Psoas muscle (tissue), 7 donors: ENCODE measurements at regions not wholly inside any gene's neighbourhood (a gene's known extent, or its start where the extent isn't known, plus 50 kb on each side); places are given as distances from the start of the nearest gene placed in this dataset.

Source experiments
- ATAC-seq, 4 donors: fragments of 200-7000 bp; cut with Tn5 transposase; one replicate each; pipeline ENCODE4 v1.9.1; 2020; ENCODE audit warnings: moderate library complexity in 3 of 4, mild to moderate bottlenecking in 2 of 4
- DNase-seq, 2 donors: peaks; one replicate each; pipeline ENCODE4 v3.0.0-alpha.2; 2020
- H3K27ac ChIP-seq: fragments of 200-600 bp; one replicate; pipeline ENCODE4 v1.8.0; 2022
- H3K27me3 ChIP-seq, 3 donors: fragments of 200-600 bp in 1 of 3; one replicate each; pipeline versions ENCODE4 v1.6.1 to v1.8.0; 2013 to 2022; ENCODE audit warnings: low read length in 2 of 3, mild to moderate bottlenecking in 2 of 3, moderate library complexity in 1 of 3; ENCODE audit not compliant: insufficient read depth in 3 of 3
- H3K36me3 ChIP-seq, 2 donors: fragments of 200-600 bp in 1 of 2; one replicate each; pipeline versions ENCODE4 v1.6.1 to v1.8.0; 2013 to 2022; ENCODE audit warnings: low read depth in 1 of 2, mild to moderate bottlenecking in 1 of 2, moderate library complexity in 1 of 2; ENCODE audit not compliant: insufficient read depth in 1 of 2
- H3K4me1 ChIP-seq: fragments of 200-600 bp; one replicate; pipeline ENCODE4 v1.8.0; 2022
- H3K4me3 ChIP-seq: fragments of 200-600 bp; one replicate; pipeline ENCODE4 v1.8.0; 2022; ENCODE audit warnings: mild to moderate bottlenecking
- H3K9me3 ChIP-seq: fragments of 200-600 bp; one replicate; pipeline ENCODE4 v1.8.0; 2022
- CTCF ChIP-seq: fragments of 200-600 bp; IDR thresholded peaks from one replicate; pipeline ENCODE4 v1.8.0; 2022; ENCODE audit warnings: antibody characterized with exemption
- WGBS, 3 donors: extraction: QIAGEN DNeasy Blood & Tissue Kit; methylation state at CpG; one replicate each; pipeline versions ENCODE4 v1.1.6 to v1.1.7; 2013; 5-methylcytosine and 5-hydroxymethylcytosine counted together
- intact Hi-C, 2 donors: fragments of 100-400 bp; cut with DNase I; formaldehyde crosslinking; loops; one replicate each; pipeline versions ENCODE4 v1.11.0 to v1.14.2; 2022
- donor health status: healthy with polysubstance abuse.
- donor health status: DM: no; HTN: no; CAD: no; lungs with moderate emphysema.
- donor health status: Bipolar disorder and iron deficiency.
- donor health status: healthy.
- donor health status: DM: yes; HTN: yes; CAD: no.
- donor health status: DM: no; HTN: no; CAD: no.
- donor health status: DM: yes; HTN: yes; CAD: no.

DNA sequence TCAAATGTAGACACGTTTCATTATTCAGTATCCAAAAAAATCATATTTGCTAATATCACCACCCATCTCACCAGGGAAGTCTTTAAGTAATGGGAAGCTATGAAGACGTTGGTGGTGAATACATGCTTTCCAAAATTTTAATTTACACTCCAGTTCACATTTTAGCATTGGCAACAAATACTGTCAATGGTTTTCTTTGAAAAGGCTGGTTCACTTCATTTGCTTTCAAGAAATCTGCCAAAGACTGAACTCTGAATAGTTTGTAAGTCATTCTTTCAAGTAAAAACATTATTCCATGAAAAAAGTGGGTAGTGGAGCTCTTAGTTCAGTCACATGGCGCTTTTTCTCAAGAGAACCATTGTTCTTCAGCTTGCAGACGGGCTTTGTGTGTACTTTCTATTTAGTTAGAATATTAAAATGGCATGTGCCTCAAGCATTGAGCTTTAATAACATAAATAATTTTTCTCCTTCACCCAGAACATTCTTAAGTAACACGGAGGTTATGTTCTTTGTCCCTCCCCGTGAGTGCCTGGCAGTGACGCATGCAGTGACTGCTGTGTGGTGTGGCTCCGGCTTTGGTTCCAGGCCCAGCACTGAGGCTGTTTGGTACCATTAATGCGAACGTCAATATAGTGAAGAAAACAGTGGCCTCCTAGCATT lies 300.0 kb upstream of the HDAC4 start:
- ATAC-seq (no peak), DNase-seq (no peak)
- Histone ChIP-seq H3K9me3 (no peaks in the 10 kb centered on the region), H3K27me3 (no peaks in the 10 kb centered on the region), H3K36me3 (no peaks in the 10 kb centered on the region), H3K27ac (no peak overlapping the region), H3K4me3 (no peak overlapping the region), H3K4me1 (no peaks in the 10 kb centered on the region)
- 83 to 84% (median 83%) methylated on average over 10 of the region's 10 CpGs for WGBS, 3 donors
- no peak for TF ChIP-seq CTCF
- intact Hi-C loops = no loop called here

DNA sequence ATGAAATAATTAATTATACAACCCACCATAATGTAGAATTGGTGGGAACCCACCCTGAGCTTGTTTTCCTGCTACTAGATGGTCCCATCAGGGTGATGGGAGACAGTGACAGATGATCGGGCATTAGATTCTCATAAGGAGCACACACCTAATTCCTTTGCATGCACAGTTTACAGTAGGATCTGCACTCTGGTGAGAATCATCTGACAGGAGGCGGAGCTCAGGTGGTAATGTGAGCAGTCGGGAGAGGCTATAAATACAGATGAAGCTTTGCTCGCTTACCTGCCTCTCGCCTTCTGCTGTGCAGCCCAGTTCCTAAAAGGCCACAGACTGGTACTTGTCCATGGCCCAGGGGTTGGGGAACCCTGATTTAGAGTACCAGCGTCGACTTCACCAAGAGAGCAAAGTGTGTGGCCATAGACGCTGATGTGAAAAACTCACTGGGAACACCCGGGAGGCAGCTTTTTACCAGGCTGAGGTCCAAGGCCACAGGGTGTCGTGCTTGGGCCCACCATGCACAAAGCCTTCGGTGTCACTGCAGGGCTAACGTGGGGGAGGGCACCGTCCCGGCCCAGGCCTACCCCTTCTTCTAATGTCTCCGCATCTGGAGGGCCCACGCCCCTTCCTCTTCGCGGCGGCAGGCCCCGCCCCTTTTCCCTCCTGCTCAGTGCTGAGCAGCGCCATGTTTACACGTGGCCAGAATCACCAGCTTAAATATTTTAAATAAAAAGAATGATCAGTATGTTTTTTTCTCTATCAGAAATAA lies 296.8 kb upstream of the HDAC4 start:
- DNase-seq (no peak), ATAC-seq (no peak)
- H3K9me3 ChIP-seq = no peaks in the 10 kb centered on the region
- H3K4me3 ChIP-seq = no peak overlapping the region
- H3K27me3 ChIP-seq = no peaks in the 10 kb centered on the region
- WGBS, 3 donors = 87 to 92% (median 89%) methylated on average over 22 of the region's 22 CpGs
- no peaks in the 10 kb centered on the region for H3K36me3 ChIP-seq
- H3K27ac ChIP-seq = no peak overlapping the region
- peaks cover 9% of the 10 kb centered on the region for H3K4me1 ChIP-seq
- intact Hi-C loops = loop anchor here in 1 of 2 donors (10.0 kb wide), 1 partner anchor 187 kb away; no protein-coding TSS in a partner anchor
- no peak for TF ChIP-seq CTCF

DNA sequence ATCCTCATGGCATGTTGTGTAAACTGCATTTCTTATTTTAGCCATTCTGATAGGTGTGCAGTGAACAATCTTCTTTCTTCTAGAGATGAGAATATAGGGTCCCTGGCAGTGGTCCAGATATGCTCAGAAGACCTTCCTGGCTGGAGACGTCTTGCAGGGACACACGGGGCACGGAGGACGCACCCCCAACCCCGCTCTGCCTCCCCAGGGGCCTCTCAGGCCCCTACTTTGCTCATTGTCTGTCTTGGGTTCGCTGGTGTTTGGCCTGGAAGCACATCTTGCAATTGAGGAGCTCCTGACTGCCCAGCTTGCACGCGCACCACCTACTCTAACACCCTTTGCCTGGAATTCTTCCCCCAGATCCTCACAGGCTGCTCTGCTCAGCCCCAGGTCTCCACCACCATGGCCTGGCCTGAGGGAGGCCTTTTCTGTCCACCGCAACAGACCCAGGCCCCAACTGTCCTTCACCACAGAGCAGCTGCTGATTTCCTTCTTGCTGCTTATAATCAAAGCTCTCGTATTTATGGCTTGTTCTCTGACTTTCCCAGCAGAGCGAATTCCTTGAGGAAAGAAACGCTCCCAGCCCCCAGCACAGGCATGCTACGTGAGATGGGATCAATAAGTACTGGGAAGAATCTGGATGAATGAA lies 295.9 kb upstream of the HDAC4 start:
- no peak for ATAC-seq
- WGBS, 3 donors = 90 to 92% (median 90%) methylated on average over 13 of the region's 13 CpGs
- Histone ChIP-seq H3K9me3 (no peaks in the 10 kb centered on the region), H3K27ac (no peak overlapping the region), H3K4me3 (no peak overlapping the region), H3K27me3 (no peaks in the 10 kb centered on the region), H3K4me1 (peaks cover 15% of the 10 kb centered on the region), H3K36me3 (no peaks in the 10 kb centered on the region)
- TF ChIP-seq CTCF = no peak
- no peak for DNase-seq
- intact Hi-C loops = loop anchor here in 1 of 2 donors (10.0 kb wide), 1 partner anchor 188 kb away; no protein-coding TSS in a partner anchor

- no peak for TF ChIP-seq CTCF
- Histone ChIP-seq H3K27me3 (no peaks in the 10 kb centered on the region), H3K9me3 (no peaks in the 10 kb centered on the region), H3K36me3 (no peaks in the 10 kb centered on the region), H3K4me3 (no peak overlapping the region), H3K27ac (no peak overlapping the region), H3K4me1 (peaks cover 24% of the 10 kb centered on the region)
- intact Hi-C loops = loop anchor here in 1 of 2 donors (10.0 kb wide), 1 partner anchor 189 kb away; no protein-coding TSS in a partner anchor
- no peak for DNase-seq
- ATAC-seq = no peak
- WGBS, 3 donors = 95 to 98% (median 96%) methylated on average over 14 of the region's 14 CpGs
Observed at GRCh38 chr2:239695728-239696240, 295.0 kb upstream of the HDAC4 start.
